ENCODE measurements at regions not wholly inside any gene's neighbourhood (a gene's known extent, or its start where the extent isn't known, plus 50 kb on each side); places are given as distances from the start of the nearest gene placed in this dataset.

DNA sequence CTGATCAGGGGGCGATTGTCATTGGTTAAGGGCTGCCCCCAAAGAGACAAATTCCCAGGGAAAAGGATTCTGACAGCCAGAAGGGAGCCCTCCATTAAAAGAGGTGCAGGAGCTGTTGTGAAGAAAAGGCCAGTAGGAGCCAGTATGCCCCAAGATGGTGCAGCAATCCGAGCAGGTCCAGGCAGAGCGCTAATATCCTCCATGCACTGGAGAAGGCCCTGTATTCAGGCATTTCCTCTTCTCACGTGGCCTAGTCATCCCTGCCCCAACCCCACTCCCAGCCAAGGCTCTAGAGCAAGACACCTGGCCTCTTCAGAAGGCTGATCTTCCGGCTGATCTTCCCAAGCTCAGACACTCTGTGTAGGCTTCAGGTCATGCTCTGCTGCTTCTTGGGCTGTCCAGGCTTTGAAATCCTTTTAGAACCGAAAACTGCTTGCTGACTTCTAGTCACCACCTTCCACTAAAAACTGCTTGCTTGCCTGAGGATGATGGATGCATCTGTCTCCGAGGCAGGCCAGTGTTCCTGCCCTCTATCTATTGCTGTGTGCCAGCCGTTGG lies 77.4 kb downstream of the CYP26A1 start:
- H3K27ac ChIP-seq (ENCODE audit: low read depth, low read length) = no peak overlapping the region
- H3K9me3 ChIP-seq (ENCODE audit: control insufficient read depth, insufficient read depth, low read length) = peaks cover 12% of the 10 kb centered on the region
- H3K4me1 ChIP-seq (ENCODE audit: control insufficient read depth, insufficient read depth, low read length) = 0 out of 2 replicates have a peak, but pooled peaks cover 2% of the 10 kb centered on the region
- no peak overlapping the region for H3K9ac ChIP-seq (ENCODE audit: low read depth, low read length)
- H3K36me3 ChIP-seq (ENCODE audit: control insufficient read depth, insufficient read depth, low read length) = no peaks in the 10 kb centered on the region
- H3K27me3 ChIP-seq (ENCODE audit: control insufficient read depth, insufficient read depth, low read length) = no peaks in the 10 kb centered on the region
- no peak overlapping the region for H3K4me3 ChIP-seq (ENCODE audit: low read depth, low read length)

DNA sequence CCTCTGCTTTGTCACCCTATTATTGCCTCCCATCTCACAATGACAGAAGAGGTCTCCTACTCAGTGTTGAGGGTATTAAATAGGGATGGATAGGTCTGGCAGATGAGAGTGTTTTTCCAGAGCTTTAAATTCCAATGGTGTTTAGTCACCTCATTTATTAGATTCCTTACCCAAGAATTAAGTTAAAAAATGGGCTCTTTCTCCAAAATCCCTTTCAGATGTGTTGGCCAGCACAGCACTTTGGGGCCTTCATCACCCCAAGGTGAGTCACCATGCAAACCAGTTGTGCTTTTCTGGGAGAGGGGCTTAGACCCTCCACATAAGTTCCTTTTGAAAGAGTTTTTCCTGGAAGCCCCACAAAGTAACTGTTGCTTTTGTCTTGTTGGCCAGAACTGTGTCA lies 78.4 kb downstream of the CYP26A1 start:
- H3K9me3 ChIP-seq (ENCODE audit: control insufficient read depth, insufficient read depth, low read length) = peaks cover 12% of the 10 kb centered on the region
- H3K27me3 ChIP-seq (ENCODE audit: control insufficient read depth, insufficient read depth, low read length) = no peaks in the 10 kb centered on the region
- no peak overlapping the region for H3K27ac ChIP-seq (ENCODE audit: low read depth, low read length)
- H3K9ac ChIP-seq (ENCODE audit: low read depth, low read length) = no peak overlapping the region
- no peak overlapping the region for H3K4me3 ChIP-seq (ENCODE audit: low read depth, low read length)
- H3K36me3 ChIP-seq (ENCODE audit: control insufficient read depth, insufficient read depth, low read length) = no peaks in the 10 kb centered on the region
- H3K4me1 ChIP-seq (ENCODE audit: control insufficient read depth, insufficient read depth, low read length) = no peaks in the 10 kb centered on the region

DNA sequence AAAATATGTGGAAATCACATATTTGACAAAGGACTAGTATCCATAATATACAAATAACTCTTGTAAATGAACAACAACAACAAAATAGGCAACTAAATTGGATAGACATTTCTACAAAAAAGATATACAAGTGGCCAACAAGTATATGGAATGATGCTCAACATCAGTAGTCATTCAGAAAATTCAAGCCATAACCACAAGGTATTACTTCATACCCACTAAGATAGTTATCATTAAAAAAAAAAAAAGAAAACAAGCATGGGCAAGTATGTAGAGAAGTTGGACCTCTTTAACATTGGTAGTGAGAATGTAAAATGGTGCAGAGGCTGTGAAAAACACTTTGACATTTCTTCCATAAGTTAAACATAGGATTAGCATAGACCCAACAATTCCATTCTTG lies 80.8 kb downstream of the CYP26A1 start:
- Histone ChIP-seq H3K9ac (ENCODE audit: low read depth, low read length) (no peak overlapping the region), H3K36me3 (ENCODE audit: control insufficient read depth, insufficient read depth, low read length) (no peaks in the 10 kb centered on the region), H3K27me3 (ENCODE audit: control insufficient read depth, insufficient read depth, low read length) (no peaks in the 10 kb centered on the region), H3K4me3 (ENCODE audit: low read depth, low read length) (no peak overlapping the region), H3K9me3 (ENCODE audit: control insufficient read depth, insufficient read depth, low read length) (peaks cover 25% of the 10 kb centered on the region), H3K27ac (ENCODE audit: low read depth, low read length) (no peak overlapping the region), H3K4me1 (ENCODE audit: control insufficient read depth, insufficient read depth, low read length) (no peaks in the 10 kb centered on the region)

DNA sequence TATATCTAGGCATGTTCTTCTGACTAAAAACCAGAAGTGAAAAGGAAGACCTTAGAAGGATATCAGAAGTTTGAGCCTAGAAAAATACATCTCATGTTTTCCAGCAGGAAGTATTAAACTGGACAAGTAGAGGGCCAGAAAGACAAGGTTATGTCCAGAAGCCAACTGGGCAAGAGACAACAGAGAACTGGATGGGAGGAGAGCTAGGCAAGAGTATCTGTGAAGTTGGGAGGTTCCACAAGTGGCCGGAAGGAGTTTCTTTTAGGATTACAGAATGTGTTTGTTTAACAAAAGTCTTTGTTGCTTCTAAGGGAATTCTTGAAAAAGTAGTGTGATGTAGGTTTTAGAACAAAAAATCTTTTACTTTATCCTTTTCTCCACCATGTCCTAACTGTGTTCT lies 86.4 kb downstream of the CYP26A1 start:
- Histone ChIP-seq H3K4me3 (ENCODE audit: low read depth, low read length) (no peak overlapping the region), H3K9me3 (ENCODE audit: control insufficient read depth, insufficient read depth, low read length) (peaks cover 13% of the 10 kb centered on the region), H3K36me3 (ENCODE audit: control insufficient read depth, insufficient read depth, low read length) (no peaks in the 10 kb centered on the region), H3K27ac (ENCODE audit: low read depth, low read length) (no peak overlapping the region), H3K9ac (ENCODE audit: low read depth, low read length) (no peak overlapping the region), H3K4me1 (ENCODE audit: control insufficient read depth, insufficient read depth, low read length) (no peaks in the 10 kb centered on the region), H3K27me3 (ENCODE audit: control insufficient read depth, insufficient read depth, low read length) (no peaks in the 10 kb centered on the region)

DNA sequence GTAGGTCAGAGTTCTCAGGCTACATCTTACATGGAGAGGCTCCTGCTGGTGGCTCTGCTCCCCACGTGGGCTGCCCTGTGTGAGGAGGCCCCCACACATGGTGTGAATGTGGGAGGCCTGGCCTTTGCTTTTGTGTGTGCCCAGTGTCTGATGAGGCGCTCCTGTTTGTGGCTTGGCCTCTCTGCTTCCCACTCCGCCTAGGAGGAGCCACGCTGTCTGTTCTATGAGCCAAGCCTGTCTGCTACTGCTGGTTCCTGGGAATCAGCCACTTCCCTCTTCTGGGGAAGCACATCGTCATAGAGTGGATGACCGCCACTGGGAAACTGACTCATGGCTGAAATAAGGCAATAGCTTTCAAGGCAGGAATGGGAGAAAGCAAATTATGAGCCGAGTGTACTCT lies 87.1 kb downstream of the CYP26A1 start:
- Histone ChIP-seq H3K9ac (ENCODE audit: low read depth, low read length) (no peak overlapping the region), H3K9me3 (ENCODE audit: control insufficient read depth, insufficient read depth, low read length) (peaks cover 13% of the 10 kb centered on the region), H3K36me3 (ENCODE audit: control insufficient read depth, insufficient read depth, low read length) (no peaks in the 10 kb centered on the region), H3K27ac (ENCODE audit: low read depth, low read length) (no peak overlapping the region), H3K4me1 (ENCODE audit: control insufficient read depth, insufficient read depth, low read length) (no peaks in the 10 kb centered on the region), H3K27me3 (ENCODE audit: control insufficient read depth, insufficient read depth, low read length) (no peaks in the 10 kb centered on the region), H3K4me3 (ENCODE audit: low read depth, low read length) (no peak overlapping the region)

DNA sequence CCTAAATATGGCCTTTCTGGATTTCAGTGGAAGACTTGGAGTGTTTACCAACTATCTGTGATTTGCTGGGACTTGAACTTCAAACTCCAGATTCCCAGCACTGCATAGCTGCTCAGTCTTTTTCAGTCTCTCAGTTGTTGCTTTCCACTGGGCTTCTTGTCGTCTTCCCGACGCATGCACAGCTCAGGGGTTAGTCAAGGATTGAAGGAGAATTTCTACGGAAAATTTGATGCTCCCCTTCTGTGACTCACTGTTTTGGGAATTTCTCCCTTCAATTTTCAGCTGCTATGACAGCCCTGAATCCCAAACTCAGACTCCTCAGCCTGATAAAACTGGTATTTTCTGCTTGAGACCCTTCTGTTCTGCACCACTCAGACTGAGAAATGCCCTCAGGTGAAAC lies 91.7 kb downstream of the CYP26A1 start:
- H3K9ac ChIP-seq (ENCODE audit: low read depth, low read length) = no peak overlapping the region
- no peaks in the 10 kb centered on the region for H3K36me3 ChIP-seq (ENCODE audit: control insufficient read depth, insufficient read depth, low read length)
- H3K27ac ChIP-seq (ENCODE audit: low read depth, low read length) = no peak overlapping the region
- no peak overlapping the region for H3K4me3 ChIP-seq (ENCODE audit: low read depth, low read length)
- peaks cover 6% of the 10 kb centered on the region for H3K4me1 ChIP-seq (ENCODE audit: control insufficient read depth, insufficient read depth, low read length)
- H3K9me3 ChIP-seq (ENCODE audit: control insufficient read depth, insufficient read depth, low read length) = peaks cover 5% of the 10 kb centered on the region
- no peaks in the 10 kb centered on the region for H3K27me3 ChIP-seq (ENCODE audit: control insufficient read depth, insufficient read depth, low read length)

DNA sequence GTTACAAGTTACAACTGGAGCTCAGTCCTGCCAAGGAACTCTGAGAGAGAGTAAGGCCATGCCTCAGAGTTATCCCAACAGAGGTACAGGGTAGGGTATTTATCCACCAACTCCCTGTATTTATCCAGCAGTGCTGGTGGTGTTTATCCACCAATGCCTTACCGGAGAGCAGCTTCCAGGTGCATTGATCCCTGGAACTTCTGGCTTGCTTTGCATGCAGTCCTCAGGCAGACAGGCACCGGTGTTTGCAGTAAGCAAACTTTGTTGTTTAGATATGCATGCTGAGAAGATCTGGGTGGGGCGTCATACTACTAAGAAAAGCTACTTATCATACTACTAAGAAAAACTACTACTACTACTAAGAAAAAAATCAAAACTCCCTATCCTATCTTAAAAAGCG lies 92.4 kb downstream of the CYP26A1 start:
- Histone ChIP-seq H3K27ac (ENCODE audit: low read depth, low read length) (no peak overlapping the region), H3K4me3 (ENCODE audit: low read depth, low read length) (no peak overlapping the region), H3K27me3 (ENCODE audit: control insufficient read depth, insufficient read depth, low read length) (no peaks in the 10 kb centered on the region), H3K9ac (ENCODE audit: low read depth, low read length) (no peak overlapping the region), H3K9me3 (ENCODE audit: control insufficient read depth, insufficient read depth, low read length) (peaks cover 10% of the 10 kb centered on the region), H3K36me3 (ENCODE audit: control insufficient read depth, insufficient read depth, low read length) (no peaks in the 10 kb centered on the region), H3K4me1 (ENCODE audit: control insufficient read depth, insufficient read depth, low read length) (peaks cover 6% of the 10 kb centered on the region)

DNA sequence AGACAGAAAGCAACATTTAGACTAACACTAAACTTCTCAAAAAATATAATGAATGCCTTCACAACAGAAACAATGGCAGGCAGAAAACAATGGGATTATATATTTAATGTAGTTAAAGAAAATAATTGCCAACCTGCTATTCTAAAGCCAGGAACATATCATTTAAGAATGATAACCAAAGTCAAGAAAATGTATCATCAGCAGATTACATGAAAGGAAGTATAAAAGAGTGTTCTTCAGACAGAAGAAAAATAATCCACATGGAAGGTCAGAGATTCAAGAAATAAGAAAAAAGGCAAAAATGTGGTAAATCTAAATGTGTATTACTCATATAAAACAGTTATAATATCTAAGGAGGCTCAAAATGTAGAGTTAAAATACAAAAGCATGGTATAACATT lies 98.1 kb downstream of the CYP26A1 start:
- Histone ChIP-seq H3K4me3 (ENCODE audit: low read depth, low read length) (no peak overlapping the region), H3K9me3 (ENCODE audit: control insufficient read depth, insufficient read depth, low read length) (peaks cover 10% of the 10 kb centered on the region), H3K36me3 (ENCODE audit: control insufficient read depth, insufficient read depth, low read length) (no peaks in the 10 kb centered on the region), H3K27ac (ENCODE audit: low read depth, low read length) (no peak overlapping the region), H3K9ac (ENCODE audit: low read depth, low read length) (no peak overlapping the region), H3K4me1 (ENCODE audit: control insufficient read depth, insufficient read depth, low read length) (no peaks in the 10 kb centered on the region), H3K27me3 (ENCODE audit: control insufficient read depth, insufficient read depth, low read length) (no peaks in the 10 kb centered on the region)

DNA sequence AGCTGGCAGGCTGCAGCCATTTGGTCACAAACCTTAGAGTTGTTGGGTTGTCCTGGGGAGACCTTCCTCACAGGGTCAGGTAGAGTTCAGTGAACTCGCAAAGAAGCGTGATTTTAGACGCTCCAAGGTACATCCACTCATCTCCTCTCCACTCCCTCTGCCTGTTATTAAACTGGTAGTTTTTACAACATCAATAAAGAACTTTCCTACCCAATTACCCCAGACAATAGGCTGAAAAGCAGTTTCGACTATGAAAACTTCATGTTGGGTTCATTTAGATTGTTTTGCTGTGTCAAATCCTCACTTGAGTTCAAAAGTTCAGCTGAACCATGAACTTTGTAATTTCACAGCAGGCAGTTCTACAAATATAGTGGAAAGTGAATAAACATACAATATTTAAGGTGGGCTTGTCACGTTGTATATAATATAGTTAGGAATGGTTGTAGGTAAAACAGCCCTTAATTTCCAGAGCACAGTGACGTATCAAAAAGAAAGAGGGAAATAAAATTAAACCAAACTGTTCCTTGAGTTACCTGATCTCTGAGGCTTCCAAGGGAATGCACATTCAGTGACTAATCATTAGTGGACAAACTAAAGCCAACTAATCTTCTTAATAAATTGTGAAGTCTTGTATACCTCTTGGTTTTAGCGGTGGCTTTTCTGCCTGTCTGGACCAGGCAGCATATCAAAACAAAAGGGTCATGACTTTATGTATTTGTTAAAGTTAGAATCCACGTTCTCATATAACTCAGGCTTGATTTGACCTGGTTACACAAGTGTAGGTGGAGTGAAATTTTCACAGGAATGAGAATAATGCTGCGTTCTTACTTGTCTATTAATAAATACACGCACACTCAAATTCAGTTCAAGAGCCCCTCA lies 100.5 kb downstream of the CYP26A1 start:
- H3K36me3 ChIP-seq (ENCODE audit: control insufficient read depth, insufficient read depth, low read length) = no peaks in the 10 kb centered on the region
- H3K27me3 ChIP-seq (ENCODE audit: control insufficient read depth, insufficient read depth, low read length) = no peaks in the 10 kb centered on the region
- H3K9ac ChIP-seq (ENCODE audit: low read depth, low read length) = no peak overlapping the region
- no peak overlapping the region for H3K4me3 ChIP-seq (ENCODE audit: low read depth, low read length)
- H3K4me1 ChIP-seq (ENCODE audit: control insufficient read depth, insufficient read depth, low read length) = no peaks in the 10 kb centered on the region
- peaks cover 10% of the 10 kb centered on the region for H3K9me3 ChIP-seq (ENCODE audit: control insufficient read depth, insufficient read depth, low read length)
- no peak overlapping the region for H3K27ac ChIP-seq (ENCODE audit: low read depth, low read length)

DNA sequence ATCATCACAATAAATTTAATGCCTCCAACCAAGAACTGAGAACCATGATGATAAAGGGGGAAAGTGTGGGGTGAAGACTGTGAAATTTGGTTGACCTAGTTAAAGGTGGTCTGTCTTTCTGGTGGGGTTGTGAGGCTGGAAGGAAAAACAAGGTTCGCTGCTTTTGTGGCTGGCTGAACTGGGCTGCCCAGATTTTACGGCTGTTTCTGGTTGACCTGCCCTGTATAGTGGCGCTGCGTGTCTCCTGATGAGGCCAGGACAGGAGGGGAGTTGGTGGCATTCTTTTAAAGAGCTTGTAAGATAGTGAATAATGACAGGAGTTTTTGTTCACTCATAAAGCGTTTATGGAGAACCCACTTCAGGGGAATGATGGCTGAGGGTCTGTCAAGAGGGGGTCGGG lies 101.8 kb downstream of the CYP26A1 start:
- Histone ChIP-seq H3K36me3 (ENCODE audit: control insufficient read depth, insufficient read depth, low read length) (no peaks in the 10 kb centered on the region), H3K4me1 (ENCODE audit: control insufficient read depth, insufficient read depth, low read length) (no peaks in the 10 kb centered on the region), H3K9ac (ENCODE audit: low read depth, low read length) (no peak overlapping the region)

DNA sequence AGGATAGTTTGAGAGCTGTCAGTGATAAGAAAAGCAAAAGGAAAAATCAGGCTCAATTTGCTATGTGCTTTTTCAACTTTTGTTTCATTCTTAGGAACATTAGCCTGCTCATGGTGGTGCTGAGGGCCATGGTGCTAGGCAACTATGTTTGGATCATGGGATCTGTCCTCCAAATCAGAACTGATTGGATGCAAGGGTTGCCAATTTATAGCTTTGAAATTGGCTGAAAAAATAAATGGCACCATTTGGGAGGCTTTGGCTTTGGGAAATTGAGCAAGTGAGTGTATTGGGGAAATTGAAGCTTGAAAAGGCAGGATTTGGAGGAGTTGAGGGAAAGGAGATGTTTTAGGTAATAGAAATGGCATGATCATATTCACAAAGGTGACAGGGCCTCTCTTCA lies 103.8 kb downstream of the CYP26A1 start:
- no peak overlapping the region for H3K27ac ChIP-seq (ENCODE audit: low read depth, low read length)
- no peak overlapping the region for H3K4me3 ChIP-seq (ENCODE audit: low read depth, low read length)
- no peaks in the 10 kb centered on the region for H3K27me3 ChIP-seq (ENCODE audit: control insufficient read depth, insufficient read depth, low read length)
- no peaks in the 10 kb centered on the region for H3K9me3 ChIP-seq (ENCODE audit: control insufficient read depth, insufficient read depth, low read length)
- no peaks in the 10 kb centered on the region for H3K4me1 ChIP-seq (ENCODE audit: control insufficient read depth, insufficient read depth, low read length)
- no peaks in the 10 kb centered on the region for H3K36me3 ChIP-seq (ENCODE audit: control insufficient read depth, insufficient read depth, low read length)
- H3K9ac ChIP-seq (ENCODE audit: low read depth, low read length) = no peak overlapping the region

More for the DNA sequence above, 101.8 kb downstream of the CYP26A1 start:
- peaks cover 4% of the 10 kb centered on the region for H3K9me3 ChIP-seq (ENCODE audit: control insufficient read depth, insufficient read depth, low read length)
- no peak overlapping the region for H3K27ac ChIP-seq (ENCODE audit: low read depth, low read length)
- H3K4me3 ChIP-seq (ENCODE audit: low read depth, low read length) = no peak overlapping the region
- H3K27me3 ChIP-seq (ENCODE audit: control insufficient read depth, insufficient read depth, low read length) = no peaks in the 10 kb centered on the region
